ENCODE measurements at regions not wholly inside any gene's neighbourhood (a gene's known extent, or its start where the extent isn't known, plus 50 kb on each side); places are given as distances from the start of the nearest gene placed in this dataset.

DNA sequence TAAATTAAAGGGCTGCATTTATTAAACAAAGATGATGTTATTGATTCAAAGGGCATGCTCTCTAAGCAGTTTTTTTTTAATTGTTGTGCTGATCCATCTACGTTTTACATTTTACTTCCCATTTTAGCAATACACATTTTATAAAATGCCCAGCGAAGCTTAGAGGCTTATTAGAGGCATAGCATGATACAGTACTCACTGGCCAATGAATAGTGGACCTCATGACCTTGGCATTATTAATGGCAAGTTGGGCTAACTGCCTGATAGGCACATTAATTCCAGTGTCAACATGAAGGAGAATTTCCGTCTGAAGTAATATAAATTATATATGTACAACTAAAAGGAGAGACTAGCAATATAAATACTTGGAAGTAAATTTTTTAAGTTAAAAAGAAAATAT lies 837.2 kb downstream of the EFNA5 start:
- no TSS peak for BruUV-seq (replicated peaks)
- Histone ChIP-seq H3K36me3 (ENCODE audit: insufficient read depth, low read length) (no peaks in the 10 kb centered on the region), H3K4me2 (ENCODE audit: low read length) (no peak overlapping the region), H3K9me2 (ENCODE audit: insufficient read depth, low read length) (no peaks in the 10 kb centered on the region), H2AFZ (ENCODE audit: low read length) (no peak overlapping the region), H3K9me3 (ENCODE audit: low read length) (no peaks in the 10 kb centered on the region), H3K27ac (ENCODE audit: low read depth, low read length, poor library complexity, severe bottlenecking) (no peak overlapping the region), H4K20me1 (ENCODE audit: insufficient read depth, low read length) (no peaks in the 10 kb centered on the region), H3K4me3 (ENCODE audit: low read depth, low read length, poor library complexity, severe bottlenecking) (no peak overlapping the region), H3K79me2 (ENCODE audit: insufficient read depth, low read depth, low read length) (no peaks in the 10 kb centered on the region), H3K4me1 (ENCODE audit: insufficient read depth, low read length, poor library complexity, severe bottlenecking) (no peaks in the 10 kb centered on the region)
- intact Hi-C loops (cut with micrococcal nuclease; ENCODE audit: unreplicated experiment), result no loop called here
- no peak for TF ChIP-seq EZH2phosphoT487 (IDR thresholded peaks at IDR 0.05; ENCODE audit: borderline replicate concordance, low read depth, low read length)
- TF ChIP-seq, protein P1, sequence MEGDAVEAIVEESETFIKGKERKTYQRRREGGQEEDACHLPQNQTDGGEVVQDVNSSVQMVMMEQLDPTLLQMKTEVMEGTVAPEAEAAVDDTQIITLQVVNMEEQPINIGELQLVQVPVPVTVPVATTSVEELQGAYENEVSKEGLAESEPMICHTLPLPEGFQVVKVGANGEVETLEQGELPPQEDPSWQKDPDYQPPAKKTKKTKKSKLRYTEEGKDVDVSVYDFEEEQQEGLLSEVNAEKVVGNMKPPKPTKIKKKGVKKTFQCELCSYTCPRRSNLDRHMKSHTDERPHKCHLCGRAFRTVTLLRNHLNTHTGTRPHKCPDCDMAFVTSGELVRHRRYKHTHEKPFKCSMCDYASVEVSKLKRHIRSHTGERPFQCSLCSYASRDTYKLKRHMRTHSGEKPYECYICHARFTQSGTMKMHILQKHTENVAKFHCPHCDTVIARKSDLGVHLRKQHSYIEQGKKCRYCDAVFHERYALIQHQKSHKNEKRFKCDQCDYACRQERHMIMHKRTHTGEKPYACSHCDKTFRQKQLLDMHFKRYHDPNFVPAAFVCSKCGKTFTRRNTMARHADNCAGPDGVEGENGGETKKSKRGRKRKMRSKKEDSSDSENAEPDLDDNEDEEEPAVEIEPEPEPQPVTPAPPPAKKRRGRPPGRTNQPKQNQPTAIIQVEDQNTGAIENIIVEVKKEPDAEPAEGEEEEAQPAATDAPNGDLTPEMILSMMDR (conservative IDR thresholded peaks at IDR 0.05; ENCODE audit: low read length), result no peak
- DNase-seq (ENCODE audit: low spot score), result no peak
- ChIA-PET CTCF (ENCODE audit: unreplicated experiment) (no interaction called here), POLR2A (no interaction called here)

DNA sequence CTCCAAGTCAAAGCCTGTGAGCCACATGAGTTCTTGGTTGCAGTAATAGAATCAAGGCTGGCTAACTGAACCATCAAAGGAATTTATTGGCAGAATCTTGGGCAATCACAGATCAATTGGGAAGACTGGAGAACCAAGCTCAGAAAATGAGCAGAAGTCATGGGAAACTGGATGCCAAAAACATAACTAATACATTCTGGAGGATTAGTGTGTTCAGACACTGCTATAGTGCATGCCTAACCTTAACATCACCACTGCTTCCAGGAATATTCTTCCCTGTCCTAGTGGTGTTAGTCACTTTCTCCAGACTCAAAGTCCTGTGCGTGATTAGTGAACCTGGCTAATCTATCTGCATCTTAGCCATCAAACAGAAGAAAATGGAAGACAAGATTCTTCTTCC lies 843.7 kb downstream of the EFNA5 start:
- H2AFZ ChIP-seq (ENCODE audit: low read length), result no peak overlapping the region
- BruUV-seq (replicated peaks), result no TSS peak
- no peaks in the 10 kb centered on the region for H3K36me3 ChIP-seq (ENCODE audit: insufficient read depth, low read length)
- no peak for DNase-seq (ENCODE audit: low spot score)
- H3K27ac ChIP-seq (ENCODE audit: low read depth, low read length, poor library complexity, severe bottlenecking), result no peak overlapping the region
- no peak overlapping the region for H3K4me3 ChIP-seq (ENCODE audit: low read depth, low read length, poor library complexity, severe bottlenecking)
- no peaks in the 10 kb centered on the region for H3K9me2 ChIP-seq (ENCODE audit: insufficient read depth, low read length)
- H3K79me2 ChIP-seq (ENCODE audit: insufficient read depth, low read depth, low read length), result no peaks in the 10 kb centered on the region
- no peaks in the 10 kb centered on the region for H3K4me1 ChIP-seq (ENCODE audit: insufficient read depth, low read length, poor library complexity, severe bottlenecking)
- intact Hi-C loops (cut with micrococcal nuclease; ENCODE audit: unreplicated experiment), result no loop called here
- no peaks in the 10 kb centered on the region for H3K9me3 ChIP-seq (ENCODE audit: low read length)
- ChIA-PET POLR2A (no interaction called here), CTCF (ENCODE audit: unreplicated experiment) (no interaction called here)
- no peak overlapping the region for H3K4me2 ChIP-seq (ENCODE audit: low read length)
- TF ChIP-seq, protein P1 (conservative IDR thresholded peaks at IDR 0.05; ENCODE audit: low read length), result no peak
- TF ChIP-seq EZH2phosphoT487 (IDR thresholded peaks at IDR 0.05; ENCODE audit: borderline replicate concordance, low read depth, low read length), result no peak
- H4K20me1 ChIP-seq (ENCODE audit: insufficient read depth, low read length), result no peaks in the 10 kb centered on the region

DNA sequence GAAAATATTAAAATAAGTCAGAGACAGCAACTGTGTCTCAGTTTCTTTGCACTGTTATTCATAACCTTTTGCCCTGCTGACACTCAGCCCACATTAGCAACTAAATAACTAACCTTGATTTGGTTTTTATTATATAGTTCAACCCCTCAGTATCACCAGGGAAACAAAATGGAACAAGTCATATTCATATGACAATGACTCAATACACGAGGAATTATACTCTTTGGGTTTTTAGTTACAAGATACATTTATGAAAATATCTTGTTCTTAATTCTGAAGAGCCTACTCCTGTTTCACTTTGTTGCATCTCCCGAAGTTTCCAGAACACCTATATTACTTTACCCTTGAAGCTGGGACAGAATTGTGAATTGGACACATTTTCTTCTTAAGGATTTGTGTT lies 845.4 kb downstream of the EFNA5 start:
- Histone ChIP-seq H3K79me2 (ENCODE audit: insufficient read depth, low read depth, low read length) (no peaks in the 10 kb centered on the region), H3K9me2 (ENCODE audit: insufficient read depth, low read length) (no peaks in the 10 kb centered on the region), H3K4me1 (ENCODE audit: insufficient read depth, low read length, poor library complexity, severe bottlenecking) (no peaks in the 10 kb centered on the region), H4K20me1 (ENCODE audit: insufficient read depth, low read length) (no peaks in the 10 kb centered on the region), H3K27ac (ENCODE audit: low read depth, low read length, poor library complexity, severe bottlenecking) (no peak overlapping the region), H3K36me3 (ENCODE audit: insufficient read depth, low read length) (no peaks in the 10 kb centered on the region), H3K4me2 (ENCODE audit: low read length) (no peak overlapping the region), H2AFZ (ENCODE audit: low read length) (no peak overlapping the region), H3K9me3 (ENCODE audit: low read length) (no peaks in the 10 kb centered on the region), H3K4me3 (ENCODE audit: low read depth, low read length, poor library complexity, severe bottlenecking) (no peak overlapping the region)
- TF ChIP-seq, protein P1 (conservative IDR thresholded peaks at IDR 0.05; ENCODE audit: low read length), result no peak
- TF ChIP-seq EZH2phosphoT487 (IDR thresholded peaks at IDR 0.05; ENCODE audit: borderline replicate concordance, low read depth, low read length), result no peak
- BruUV-seq (replicated peaks), result no TSS peak
- POLR2A ChIA-PET, result no interaction called here
- CTCF ChIA-PET (ENCODE audit: unreplicated experiment), result no interaction called here
- intact Hi-C loops (cut with micrococcal nuclease; ENCODE audit: unreplicated experiment), result no loop called here
- DNase-seq (ENCODE audit: low spot score), result no peak
